ENCODE measurements at regions not wholly inside any gene's neighbourhood (a gene's known extent, or its start where the extent isn't known, plus 50 kb on each side); places are given as distances from the start of the nearest gene placed in this dataset.

DNA sequence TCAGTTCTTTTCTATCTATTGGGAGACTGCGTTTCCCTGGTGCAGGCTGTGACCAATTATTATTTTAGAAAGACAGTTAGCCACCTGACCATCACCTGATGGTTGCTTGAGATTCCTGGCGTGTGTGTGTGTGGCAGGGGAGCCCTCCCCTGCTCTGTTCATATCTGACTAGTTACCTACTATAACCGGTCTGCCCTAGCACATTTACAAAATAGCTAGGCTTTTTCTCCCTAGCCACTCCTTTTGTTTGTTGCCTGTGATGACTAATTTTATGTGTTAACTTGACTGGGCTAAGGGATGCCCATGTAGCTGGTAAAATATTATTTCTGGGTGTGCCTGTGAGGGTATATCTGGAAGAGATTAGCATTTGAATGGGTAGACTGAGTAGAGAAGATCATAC lies 76.9 kb downstream of the OLFM4 start:
- Histone ChIP-seq H2AFZ (ENCODE audit: insufficient read depth, low read depth, low read length, poor library complexity, severe bottlenecking) (no peak overlapping the region), H3K9ac (ENCODE audit: insufficient read depth, low read length, poor library complexity, severe bottlenecking) (no peak overlapping the region), H3K4me2 (replicated peaks; ENCODE audit: extremely low read depth, low read length, poor library complexity, severe bottlenecking) (no peak overlapping the region), H3K4me3 (replicated peaks in 1 of 3; ENCODE audit: low read depth in 2 of 3, low read length in 3 of 3) (no peak overlapping the region), H3K36me3 (replicated peaks in 1 of 2; ENCODE audit: control insufficient read depth in 1 of 2, insufficient read depth in 2 of 2, low read length in 2 of 2) (no peaks in the 10 kb centered on the region), H4K20me1 (ENCODE audit: insufficient read depth, low read length) (no peaks in the 10 kb centered on the region), H3K27ac (ENCODE audit: low read depth in 1 of 2, low read length in 2 of 2) (no peak overlapping the region), H3K27me3 (ENCODE audit: control insufficient read depth in 2 of 2, insufficient read depth in 2 of 2, low read length in 2 of 2) (no peaks in the 10 kb centered on the region), H3K9me3 (replicated peaks in 1 of 2; ENCODE audit: control insufficient read depth in 1 of 2, insufficient read depth in 1 of 2, low read length in 2 of 2) (no peaks in the 10 kb centered on the region), H3K79me2 (ENCODE audit: insufficient read depth, low read length) (no peaks in the 10 kb centered on the region), H3K4me1 (ENCODE audit: control insufficient read depth in 1 of 2, insufficient read depth in 2 of 2, low read length in 2 of 2) (no peaks in the 10 kb centered on the region)
- no peak for DNase-seq
- H3K4me1 Mint-ChIP-seq: no peaks in the 10 kb centered on the region
- H3K27ac Mint-ChIP-seq: no peak overlapping the region
- H3K9me3 Mint-ChIP-seq: peaks cover 0 to 8% (median 3%) of the 10 kb centered on the region in 7 donors
- TF ChIP-seq, protein P1, sequence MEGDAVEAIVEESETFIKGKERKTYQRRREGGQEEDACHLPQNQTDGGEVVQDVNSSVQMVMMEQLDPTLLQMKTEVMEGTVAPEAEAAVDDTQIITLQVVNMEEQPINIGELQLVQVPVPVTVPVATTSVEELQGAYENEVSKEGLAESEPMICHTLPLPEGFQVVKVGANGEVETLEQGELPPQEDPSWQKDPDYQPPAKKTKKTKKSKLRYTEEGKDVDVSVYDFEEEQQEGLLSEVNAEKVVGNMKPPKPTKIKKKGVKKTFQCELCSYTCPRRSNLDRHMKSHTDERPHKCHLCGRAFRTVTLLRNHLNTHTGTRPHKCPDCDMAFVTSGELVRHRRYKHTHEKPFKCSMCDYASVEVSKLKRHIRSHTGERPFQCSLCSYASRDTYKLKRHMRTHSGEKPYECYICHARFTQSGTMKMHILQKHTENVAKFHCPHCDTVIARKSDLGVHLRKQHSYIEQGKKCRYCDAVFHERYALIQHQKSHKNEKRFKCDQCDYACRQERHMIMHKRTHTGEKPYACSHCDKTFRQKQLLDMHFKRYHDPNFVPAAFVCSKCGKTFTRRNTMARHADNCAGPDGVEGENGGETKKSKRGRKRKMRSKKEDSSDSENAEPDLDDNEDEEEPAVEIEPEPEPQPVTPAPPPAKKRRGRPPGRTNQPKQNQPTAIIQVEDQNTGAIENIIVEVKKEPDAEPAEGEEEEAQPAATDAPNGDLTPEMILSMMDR (IDR thresholded peaks at IDR 0.05): no peak
- no CpG with 5 or more reads among the region's 3 CpGs for WGBS (ENCODE audit: insufficient coverage)
- H3K27me3 Mint-ChIP-seq (ENCODE audit: low read depth in 3 of 3): peaks cover 0 to 3% (median 0%) of the 10 kb centered on the region in 3 donors
- no peak overlapping the region for H3K4me3 Mint-ChIP-seq
- H3K36me3 Mint-ChIP-seq: no peaks in the 10 kb centered on the region
- intact Hi-C loops (cut with micrococcal nuclease): no loop called here

DNA sequence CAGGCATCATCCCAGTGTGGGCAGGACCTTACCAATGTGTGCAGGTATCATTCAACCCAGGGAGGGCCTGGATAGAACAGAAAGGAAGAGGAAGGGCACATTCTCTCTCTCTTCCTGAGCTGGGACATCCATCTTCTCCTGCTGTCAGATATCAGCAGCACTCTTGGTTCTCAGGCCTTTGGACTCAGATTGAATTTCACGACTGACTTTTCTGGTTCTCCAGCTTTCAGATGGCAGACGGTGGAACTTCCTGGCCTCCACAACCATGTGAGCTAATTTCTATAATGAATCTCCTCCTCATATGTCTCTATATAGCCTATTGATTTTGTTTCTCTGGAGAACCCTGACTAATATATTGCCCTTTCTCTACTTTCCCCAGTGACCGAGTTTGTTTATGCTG lies 77.3 kb downstream of the OLFM4 start:
- Histone ChIP-seq H3K27ac (ENCODE audit: low read depth in 1 of 2, low read length in 2 of 2) (no peak overlapping the region), H3K27me3 (ENCODE audit: control insufficient read depth in 2 of 2, insufficient read depth in 2 of 2, low read length in 2 of 2) (no peaks in the 10 kb centered on the region), H3K9ac (ENCODE audit: insufficient read depth, low read length, poor library complexity, severe bottlenecking) (no peak overlapping the region), H3K4me3 (replicated peaks in 1 of 3; ENCODE audit: low read depth in 2 of 3, low read length in 3 of 3) (no peak overlapping the region), H3K4me2 (replicated peaks; ENCODE audit: extremely low read depth, low read length, poor library complexity, severe bottlenecking) (no peak overlapping the region), H3K36me3 (replicated peaks in 1 of 2; ENCODE audit: control insufficient read depth in 1 of 2, insufficient read depth in 2 of 2, low read length in 2 of 2) (no peaks in the 10 kb centered on the region), H3K79me2 (ENCODE audit: insufficient read depth, low read length) (no peaks in the 10 kb centered on the region), H3K4me1 (ENCODE audit: control insufficient read depth in 1 of 2, insufficient read depth in 2 of 2, low read length in 2 of 2) (no peaks in the 10 kb centered on the region), H2AFZ (ENCODE audit: insufficient read depth, low read depth, low read length, poor library complexity, severe bottlenecking) (no peak overlapping the region), H4K20me1 (ENCODE audit: insufficient read depth, low read length) (no peaks in the 10 kb centered on the region), H3K9me3 (replicated peaks in 1 of 2; ENCODE audit: control insufficient read depth in 1 of 2, insufficient read depth in 1 of 2, low read length in 2 of 2) (no peaks in the 10 kb centered on the region)
- Mint-ChIP-seq H3K27me3 (ENCODE audit: low read depth in 3 of 3) (peaks cover 0 to 3% (median 0%) of the 10 kb centered on the region in 3 donors), H3K4me3 (no peak overlapping the region), H3K27ac (no peak overlapping the region), H3K36me3 (no peaks in the 10 kb centered on the region), H3K4me1 (no peaks in the 10 kb centered on the region), H3K9me3 (peaks cover 0 to 8% (median 3%) of the 10 kb centered on the region in 7 donors)
- TF ChIP-seq, protein P1 (IDR thresholded peaks at IDR 0.05): no peak
- WGBS (ENCODE audit: insufficient coverage): 100% methylated on average over 1 of the region's 3 CpGs
- no peak for DNase-seq
- intact Hi-C loops (cut with micrococcal nuclease): no loop called here
